KG1 (cell line): ENCODE measurements at regions not wholly inside any gene's neighbourhood (a gene's known extent, or its start where the extent isn't known, plus 50 kb on each side); places are given as distances from the start of the nearest gene placed in this dataset.
"Not testable (repeated sequence)": the region's sequence is repeated elsewhere in the genome, so short reads cannot be mapped to it uniquely, and the experiment has no call there.

Experiments
- DNase-seq: peaks from one replicate; lab custom pipeline; 2025; lab: John Stamatoyannopoulos, UW

GRCh38 chr4:52522093-52522492 is 137.0 kb downstream of the USP46 start:
- DNase-seq: not testable (repeated sequence)

- no peak for DNase-seq
These were observed 129.1 kb downstream of the USP46 start for GRCh38 chr4:52529983-52530382.

- no peak for DNase-seq
These were observed 123.3 kb downstream of the USP46 start for GRCh38 chr4:52535793-52536192.
